HG03097 (cell line): ENCODE measurements at regions not wholly inside any gene's neighbourhood (a gene's known extent, or its start where the extent isn't known, plus 50 kb on each side); places are given as distances from the start of the nearest gene placed in this dataset.
A peak's percentile ranks its signal among the peaks of the same experiment; 100 is the strongest.
"Not testable (repeated sequence)": the region's sequence is repeated elsewhere in the genome, so short reads cannot be mapped to it uniquely, and the experiment has no call there.

Experiments
- ATAC-seq: cut with Tn5 transposase; IDR thresholded peaks from one replicate; pipeline ENCODE4 v1.9.1; 2021; ENCODE audit not compliant: unreplicated experiment, low FRiP score

- ATAC-seq, result not testable (repeated sequence)
Observed at GRCh38 chr4:106542609-106543008, 174.0 kb upstream of the GIMD1 start.

- ATAC-seq, result no peak
Observed at GRCh38 chr4:106541253-106541652, 172.7 kb upstream of the GIMD1 start.

GRCh38 chr4:106530821-106531220 lies 162.2 kb upstream of the GIMD1 start:
- ATAC-seq, result no peak

- no peak for ATAC-seq
Observed at GRCh38 chr4:106530024-106530361, 161.4 kb upstream of the GIMD1 start.

- ATAC-seq, result no peak
Observed at GRCh38 chr4:106529348-106530023, 160.9 kb upstream of the GIMD1 start.

- no peak for ATAC-seq
Observed at GRCh38 chr4:106527316-106527715, 158.7 kb upstream of the GIMD1 start.

- not testable (repeated sequence) for ATAC-seq
Observed at GRCh38 chr4:106525425-106525824, 156.8 kb upstream of the GIMD1 start.

GRCh38 chr4:106524772-106525171 lies 156.2 kb upstream of the GIMD1 start:
- not testable (repeated sequence) for ATAC-seq

- no peak for ATAC-seq
Observed at GRCh38 chr4:106522839-106523238, 154.3 kb upstream of the GIMD1 start.

GRCh38 chr4:106512706-106513105 lies 144.1 kb upstream of the GIMD1 start:
- no peak for ATAC-seq

GRCh38 chr4:106507440-106507839 lies 138.9 kb upstream of the GIMD1 start:
- ATAC-seq, result no peak

GRCh38 chr4:106503116-106504050 lies 134.8 kb upstream of the GIMD1 start:
- no peak for ATAC-seq

GRCh38 chr4:106502106-106502699 lies 133.6 kb upstream of the GIMD1 start:
- ATAC-seq, result peak; percentile 89

- no peak for ATAC-seq
Observed at GRCh38 chr4:106497271-106497670, 128.7 kb upstream of the GIMD1 start.

GRCh38 chr4:106496061-106496460 lies 127.5 kb upstream of the GIMD1 start:
- no peak for ATAC-seq

GRCh38 chr4:106495476-106495875 lies 126.9 kb upstream of the GIMD1 start:
- no peak for ATAC-seq

- ATAC-seq, result no peak
Observed at GRCh38 chr4:106494066-106494465, 125.5 kb upstream of the GIMD1 start.

GRCh38 chr4:106493086-106493485 lies 124.5 kb upstream of the GIMD1 start:
- ATAC-seq, result no peak

GRCh38 chr4:106486533-106486932 lies 118.0 kb upstream of the GIMD1 start:
- no peak for ATAC-seq

GRCh38 chr4:106481801-106482200 lies 113.2 kb upstream of the GIMD1 start:
- no peak for ATAC-seq

- no peak for ATAC-seq
Observed at GRCh38 chr4:106478152-106478551, 109.6 kb upstream of the GIMD1 start.
